ENCODE measurements at regions not wholly inside any gene's neighbourhood (a gene's known extent, or its start where the extent isn't known, plus 50 kb on each side); places are given as distances from the start of the nearest gene placed in this dataset.

DNA sequence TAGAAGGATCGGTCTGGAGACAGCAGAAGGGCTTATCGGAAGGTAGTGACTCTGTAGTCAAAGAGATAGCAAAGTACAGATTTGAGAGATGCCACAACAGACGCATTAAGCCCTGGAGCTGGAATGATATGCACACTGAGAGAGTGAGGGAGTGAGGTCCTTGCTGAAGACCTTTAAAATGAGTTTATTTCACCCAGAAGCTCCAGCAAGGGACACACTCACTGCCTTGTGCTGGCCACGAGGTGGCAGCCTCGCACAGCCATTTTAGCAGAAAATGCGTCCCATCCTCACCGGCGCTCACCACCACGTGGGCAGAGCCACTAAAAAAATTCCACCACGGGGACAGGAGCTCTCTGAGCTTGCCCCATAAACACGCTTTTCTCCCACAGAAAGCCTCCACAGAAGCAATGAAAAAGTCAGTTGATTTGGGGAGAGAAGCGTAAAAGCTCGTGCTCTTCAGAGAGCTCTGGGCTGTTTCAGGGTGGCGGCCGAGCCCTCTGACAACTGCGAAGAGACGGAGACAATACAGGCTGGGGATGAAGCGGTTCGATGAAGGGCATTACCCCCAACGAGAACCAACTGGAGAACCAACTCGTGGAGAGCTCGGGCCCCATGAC lies 163.0 kb upstream of the KLF14 start:
- no peak for DNase-seq (ENCODE audit: low read depth, low spot score)

- DNase-seq (ENCODE audit: low read depth, low spot score) = no peak
These were observed 163.8 kb upstream of the KLF14 start for GRCh38 chr7:130897515-130898419.

- no peak for DNase-seq (ENCODE audit: low read depth, low spot score)
These were observed 165.1 kb upstream of the KLF14 start for GRCh38 chr7:130899071-130899560.

DNA sequence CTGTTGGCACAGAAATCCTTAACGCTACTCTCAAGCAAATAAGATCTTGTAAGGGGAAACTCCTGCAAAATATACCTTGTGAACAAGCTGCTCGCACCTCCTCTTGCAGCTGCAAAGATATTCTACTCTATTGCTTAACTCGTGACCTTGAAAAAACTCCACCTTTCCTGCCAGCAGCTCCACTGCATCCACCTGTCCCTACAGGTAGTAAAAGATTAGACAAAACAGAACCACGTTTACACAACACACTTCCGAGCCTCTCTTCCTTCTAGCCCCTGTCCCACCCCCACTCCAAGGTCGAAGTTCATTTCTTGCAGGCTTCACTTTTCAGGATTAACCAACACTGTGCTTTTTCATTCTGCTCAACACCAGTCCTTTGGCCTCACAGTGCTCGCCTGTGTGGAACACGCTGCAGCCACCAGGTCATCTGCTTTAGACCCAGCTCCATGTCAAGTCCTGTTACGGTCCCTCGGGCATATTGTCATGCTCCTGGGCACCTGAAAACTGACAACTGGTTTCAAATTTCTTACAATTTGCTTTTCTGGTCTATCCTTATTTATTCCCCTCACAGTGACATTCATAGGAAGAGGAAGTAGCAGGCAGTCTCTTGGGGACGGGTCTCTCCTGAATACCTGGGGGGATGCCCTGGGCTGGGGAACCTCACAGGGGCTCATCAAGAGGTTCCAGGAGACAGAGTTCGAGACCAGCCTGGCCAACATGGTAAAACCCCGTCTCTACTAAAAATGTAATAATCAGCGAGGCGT lies 165.8 kb upstream of the KLF14 start:
- DNase-seq (ENCODE audit: low read depth, low spot score) = no peak

DNA sequence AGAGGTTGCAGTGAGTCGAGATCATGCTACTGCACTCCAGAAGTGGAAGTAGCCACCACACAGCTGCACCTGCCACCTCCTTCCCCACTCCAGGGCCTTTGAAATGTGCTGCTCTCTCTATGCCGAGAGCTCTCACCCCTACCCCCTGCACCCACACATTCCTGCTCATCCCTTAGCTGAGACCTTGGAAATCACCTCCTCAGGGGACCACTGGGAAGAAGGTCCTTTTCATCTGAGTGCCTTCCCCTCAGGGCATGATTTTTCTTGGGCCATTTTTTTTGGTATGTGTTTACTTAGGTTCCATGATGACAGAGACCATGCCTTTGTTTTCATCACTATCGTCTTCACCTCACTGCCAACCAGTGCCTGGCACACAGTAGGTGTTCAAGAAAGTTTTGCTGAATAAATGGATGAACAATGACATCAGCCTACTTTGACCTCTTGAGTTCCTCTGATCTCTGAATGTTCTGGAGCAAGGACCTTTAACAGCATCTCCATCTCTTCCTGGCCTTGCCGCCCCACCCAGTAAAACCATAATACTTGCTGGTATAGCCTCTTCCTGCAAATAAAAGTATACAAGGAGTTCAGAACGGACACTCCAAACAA lies 166.6 kb upstream of the KLF14 start:
- DNase-seq (ENCODE audit: low read depth, low spot score) = no peak

- no peak for DNase-seq (ENCODE audit: low read depth, low spot score)
These were observed 167.3 kb upstream of the KLF14 start for GRCh38 chr7:130901209-130901783.

DNA sequence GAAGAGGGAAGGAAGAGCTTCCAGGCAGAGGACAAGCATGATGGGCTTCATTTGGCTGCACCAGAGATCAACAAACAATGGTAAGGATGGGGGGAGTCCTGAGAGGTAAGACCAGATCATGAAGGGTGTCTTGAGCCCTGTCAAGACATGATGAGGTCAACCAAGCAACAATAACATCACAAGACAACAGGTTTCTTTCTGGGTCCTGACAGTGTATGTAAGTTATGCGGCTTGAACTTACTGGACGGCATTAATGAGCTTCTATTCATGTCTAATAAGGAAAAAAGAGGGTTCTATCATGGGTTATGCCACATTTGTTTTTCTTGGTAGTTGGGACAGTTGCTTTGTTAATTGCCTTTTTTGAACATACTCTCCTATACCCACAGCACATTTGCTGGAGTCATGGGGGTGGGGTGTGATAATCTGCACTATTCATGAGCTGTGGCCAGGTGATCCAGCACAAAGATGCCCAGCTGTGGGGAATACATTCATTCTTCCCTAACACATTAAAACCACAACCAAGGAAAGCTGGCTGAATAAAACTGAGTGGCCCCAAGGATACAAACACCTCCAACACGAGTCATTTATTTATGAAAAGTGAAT lies 168.8 kb upstream of the KLF14 start:
- DNase-seq (ENCODE audit: low read depth, low spot score) = no peak

- no peak for DNase-seq (ENCODE audit: low read depth, low spot score)
These were observed 169.5 kb upstream of the KLF14 start for GRCh38 chr7:130903358-130903974.

DNA sequence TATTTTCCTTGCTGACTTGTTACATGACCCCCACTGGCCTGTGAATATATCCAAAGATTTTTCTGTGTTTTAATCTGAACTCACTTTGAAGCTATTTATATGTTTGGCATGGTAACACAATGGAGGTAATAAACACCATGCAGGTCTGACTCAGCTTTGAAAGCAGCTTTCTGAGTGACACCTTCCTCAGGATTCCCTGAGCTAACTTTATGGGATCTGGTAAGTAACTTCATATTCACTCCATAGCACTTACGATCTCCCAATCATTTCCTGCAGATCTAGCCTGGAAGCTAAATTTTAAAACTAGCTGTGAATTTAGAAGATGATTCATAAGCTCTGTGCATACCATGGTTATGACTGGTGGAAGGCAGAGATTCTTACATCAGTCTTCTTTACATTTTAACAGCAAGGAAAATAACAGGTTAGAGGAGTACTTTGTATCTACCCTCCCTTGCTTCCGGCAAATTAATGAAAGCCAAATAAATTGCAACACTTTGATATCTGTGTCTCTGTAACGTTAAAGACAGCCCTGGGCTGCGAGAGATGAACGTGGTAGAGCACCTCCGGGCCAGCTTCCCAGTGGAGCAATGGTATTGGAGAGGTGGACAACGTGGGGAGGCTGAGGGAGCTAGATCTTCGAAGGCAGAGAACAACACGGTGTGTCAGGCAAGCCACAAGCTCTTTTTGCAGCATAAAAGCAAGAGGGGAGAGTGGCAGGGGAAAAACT lies 170.2 kb upstream of the KLF14 start:
- no peak for DNase-seq (ENCODE audit: low read depth, low spot score)

GRCh38 chr7:130904792-130905191 lies 170.8 kb upstream of the KLF14 start:
- no peak for DNase-seq (ENCODE audit: low read depth, low spot score)

GRCh38 chr7:130906575-130906974 lies 172.6 kb upstream of the KLF14 start:
- DNase-seq (ENCODE audit: low read depth, low spot score) = no peak

DNA sequence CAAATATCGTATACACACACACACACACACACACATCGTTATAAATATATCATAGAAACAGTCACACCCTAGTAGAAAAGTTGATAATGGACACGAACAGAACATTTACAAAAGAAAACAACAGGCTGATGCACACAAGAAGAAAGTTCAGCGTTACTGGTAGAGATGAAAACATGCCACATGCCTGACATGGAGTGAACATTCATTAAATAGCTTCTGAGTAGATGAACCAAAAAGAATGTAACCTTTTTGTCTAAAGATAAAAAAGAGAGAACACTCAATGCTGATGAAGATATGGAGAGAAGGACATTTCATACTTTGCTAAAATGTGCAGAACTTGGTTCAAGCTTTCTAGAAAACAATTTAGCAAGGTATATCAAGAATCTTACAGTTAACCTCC lies 173.4 kb upstream of the KLF14 start:
- no peak for DNase-seq (ENCODE audit: low read depth, low spot score)

DNA sequence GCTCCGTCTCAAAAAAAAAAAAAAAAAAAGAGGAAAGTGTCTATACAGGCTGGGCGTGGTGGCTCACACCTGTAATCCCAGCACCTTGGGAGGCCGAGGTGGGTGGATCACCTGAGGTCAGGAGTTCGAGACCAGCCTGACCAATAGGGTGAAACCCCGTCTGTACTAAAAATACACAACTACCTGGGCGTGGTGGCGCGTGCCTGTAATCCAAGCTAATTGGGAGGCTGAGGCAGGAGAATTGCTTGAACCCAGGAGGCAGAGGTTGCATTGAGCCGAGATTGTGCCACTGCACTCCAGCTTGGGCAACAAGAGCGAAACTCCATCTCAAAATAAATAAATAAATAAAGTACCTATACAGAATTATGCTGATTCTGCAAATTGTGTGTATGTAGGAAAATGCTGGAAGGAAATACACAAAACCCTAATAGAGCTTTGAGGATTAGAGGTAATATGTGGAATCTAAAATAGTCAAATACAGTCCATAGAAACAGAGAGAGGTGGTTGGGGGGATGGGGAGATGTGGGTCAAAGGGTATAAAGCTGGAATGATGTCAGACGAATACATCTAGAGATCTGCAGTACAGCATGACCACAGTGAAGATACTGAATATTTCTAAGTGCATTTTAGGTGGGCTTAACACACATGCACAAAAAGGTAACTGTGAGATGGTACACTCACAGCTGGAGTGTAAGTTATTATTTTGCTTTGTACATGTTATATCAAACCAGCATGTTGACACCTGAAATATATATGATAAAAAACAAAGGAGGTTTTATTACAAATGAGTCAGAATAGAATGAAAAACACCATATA lies 174.5 kb upstream of the KLF14 start:
- DNase-seq (ENCODE audit: low read depth, low spot score) = no peak

DNA sequence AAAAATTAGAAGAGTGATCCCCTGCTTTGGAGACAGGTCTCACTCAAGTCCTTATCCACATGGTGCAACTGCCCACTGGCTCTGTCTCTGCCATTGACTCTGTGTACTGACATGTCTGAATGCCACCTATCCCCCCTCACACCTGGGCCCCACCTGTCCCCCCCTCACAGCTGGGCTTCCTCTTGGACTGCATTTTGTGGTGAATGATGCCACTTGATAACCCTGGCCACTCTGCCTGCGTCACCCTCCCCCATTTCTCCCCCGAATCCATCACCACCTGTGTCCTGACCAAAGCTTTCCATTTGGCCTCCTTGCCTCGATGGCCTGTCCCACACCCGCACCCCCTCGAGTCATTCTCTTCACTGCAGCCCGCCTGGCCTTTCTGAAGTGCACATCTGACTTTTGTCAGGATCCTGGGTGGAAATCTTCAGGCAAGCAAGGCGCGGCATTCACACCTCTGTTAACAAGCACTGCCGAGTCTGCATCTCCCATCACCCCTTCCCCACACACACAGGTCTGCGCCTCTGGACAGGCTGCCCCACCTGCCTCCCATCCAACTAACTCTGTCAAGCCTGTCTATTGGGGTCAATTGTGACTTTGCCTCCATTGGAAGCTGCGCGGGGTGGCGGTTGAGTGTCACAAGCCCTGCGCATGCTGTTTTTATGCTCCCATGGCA lies 175.3 kb upstream of the KLF14 start:
- DNase-seq (ENCODE audit: low read depth, low spot score) = no peak

- no peak for DNase-seq (ENCODE audit: low read depth, low spot score)
These were observed 176.1 kb upstream of the KLF14 start for GRCh38 chr7:130909881-130910672.

GRCh38 chr7:130910949-130911944 lies 177.2 kb upstream of the KLF14 start:
- DNase-seq (ENCODE audit: low read depth, low spot score) = no peak

Measured in brain pericyte (primary cell).